Activated CD4-positive, alpha-beta T cell treated with anti-CD3 and anti-CD28 coated beads, Interleukin-2, Interleukin-6, amounts not matched to agents 100 ng/mL and 50 ng/mL, durations not matched to agents 16 hours and 8 hours (primary cell): ENCODE measurements at regions not wholly inside any gene's neighbourhood (a gene's known extent, or its start where the extent isn't known, plus 50 kb on each side); places are given as distances from the start of the nearest gene placed in this dataset.
"Not testable (repeated sequence)": the region's sequence is repeated elsewhere in the genome, so short reads cannot be mapped to it uniquely, and the experiment has no call there.

Source experiments
- DNase-seq: peaks from one replicate; pipeline ENCODE4 v3.0.0-alpha.2; 2020

DNA sequence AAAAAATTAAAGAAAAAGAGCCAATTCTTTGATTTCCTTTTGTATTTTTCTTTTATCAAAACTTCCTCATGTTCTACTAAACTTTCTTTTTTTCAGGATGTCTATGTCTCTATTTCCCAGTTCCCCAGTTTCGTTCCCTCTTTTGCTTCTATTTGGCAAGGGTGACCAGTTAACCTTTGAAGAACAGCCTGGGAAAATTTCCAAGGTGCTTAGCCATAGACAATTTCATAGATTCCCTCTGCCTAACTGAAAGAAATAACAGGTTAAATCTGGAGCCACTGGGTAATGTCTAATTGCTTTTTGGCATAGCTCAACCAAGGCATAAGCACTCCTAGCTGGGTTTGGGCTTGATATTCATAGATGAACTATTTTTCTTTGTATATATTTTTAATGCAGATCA lies 272.3 kb downstream of the ADGRL2 start:
- DNase-seq = no peak

GRCh38 chr1:82065916-82066315 lies 265.2 kb downstream of the ADGRL2 start:
- DNase-seq = no peak

GRCh38 chr1:82064691-82065090 lies 264.0 kb downstream of the ADGRL2 start:
- DNase-seq = no peak

DNA sequence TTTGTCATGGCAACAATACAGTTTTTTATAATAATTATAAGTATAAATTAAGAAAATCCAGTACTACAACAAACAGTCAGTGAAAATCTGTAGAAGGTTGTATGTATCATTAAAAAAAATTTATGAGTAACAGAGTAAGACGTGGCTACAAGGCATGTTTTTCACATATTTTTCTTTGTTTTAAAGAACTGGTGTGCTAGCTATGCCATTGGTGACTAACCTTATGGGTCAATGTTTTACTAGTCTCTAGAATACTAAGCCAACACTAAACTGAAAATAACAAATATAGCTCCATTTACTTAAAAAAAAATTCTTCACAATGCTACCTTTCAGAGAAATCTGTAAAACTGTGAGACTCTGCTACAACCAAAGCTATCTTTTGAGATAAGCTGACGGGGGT lies 261.5 kb downstream of the ADGRL2 start:
- no peak for DNase-seq

- no peak for DNase-seq
Measured at GRCh38 chr1:82059959-82060358, 259.2 kb downstream of the ADGRL2 start.

- DNase-seq = no peak
Measured at GRCh38 chr1:82057011-82057410, 256.3 kb downstream of the ADGRL2 start.

DNA sequence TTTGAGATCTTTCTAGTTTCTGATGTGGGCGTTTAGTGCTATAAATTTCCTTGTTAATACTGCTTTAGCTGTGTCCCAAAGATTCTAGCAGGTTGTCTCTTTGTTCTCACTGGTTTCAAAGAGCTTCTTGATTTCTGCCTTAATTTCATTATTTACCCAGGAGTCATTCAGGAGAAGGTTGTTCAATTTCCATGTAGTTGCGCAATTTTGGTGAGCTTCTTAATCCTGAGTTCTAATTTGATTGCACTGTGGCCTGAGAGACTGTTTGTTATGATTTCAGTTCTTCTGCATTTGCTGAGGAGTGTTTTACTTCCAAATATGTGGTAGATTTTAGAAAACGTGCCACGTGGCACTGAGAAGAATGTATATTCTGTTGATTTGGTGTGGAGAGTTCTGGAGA lies 254.6 kb downstream of the ADGRL2 start:
- not testable (repeated sequence) for DNase-seq

- DNase-seq = no peak
Measured at GRCh38 chr1:82052563-82052962, 251.8 kb downstream of the ADGRL2 start.

- DNase-seq = no peak
Measured at GRCh38 chr1:82048596-82048995, 247.9 kb downstream of the ADGRL2 start.

- no peak for DNase-seq
Measured at GRCh38 chr1:82045221-82045620, 244.5 kb downstream of the ADGRL2 start.

DNA sequence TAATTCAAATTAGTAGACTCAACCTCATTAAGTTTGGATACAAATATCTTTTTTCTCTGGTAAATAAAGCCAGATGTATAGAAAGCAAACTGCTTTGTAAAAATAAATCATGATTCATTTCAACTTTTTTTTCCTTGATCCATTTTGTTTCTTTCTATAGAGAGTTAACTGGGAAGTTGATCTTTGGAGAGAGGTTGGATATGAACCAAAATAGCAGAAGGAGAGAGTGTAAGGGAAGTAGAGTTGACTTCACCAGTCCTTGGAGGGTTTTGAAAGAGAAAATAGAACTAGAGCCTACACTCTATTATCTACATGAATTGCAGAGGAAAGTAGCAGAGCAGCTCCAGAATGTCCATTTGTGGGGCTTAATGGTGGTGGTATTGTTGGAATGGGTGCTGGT lies 243.8 kb downstream of the ADGRL2 start:
- DNase-seq = no peak

DNA sequence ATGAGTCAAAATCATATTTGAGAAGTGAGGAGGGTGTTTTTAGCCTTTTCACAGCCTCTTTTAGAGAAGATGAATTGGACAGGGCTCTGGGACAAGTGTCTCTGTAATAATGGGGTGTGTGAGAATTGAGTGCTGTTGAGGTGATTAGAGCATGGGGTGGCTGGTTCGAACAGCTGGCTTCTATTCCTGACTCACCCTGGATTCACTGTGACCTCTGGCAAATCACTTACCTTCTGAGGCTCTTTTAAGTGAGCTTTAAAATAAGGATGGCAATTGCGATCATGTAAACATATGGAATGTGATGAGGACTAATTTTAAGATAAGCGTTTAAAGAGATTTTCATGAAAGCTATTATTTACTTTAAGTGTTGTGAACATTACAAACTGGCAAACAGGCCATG lies 243.4 kb downstream of the ADGRL2 start:
- DNase-seq = no peak

GRCh38 chr1:82042306-82043060 lies 241.7 kb downstream of the ADGRL2 start:
- DNase-seq = no peak
